GM18499 (cell line): ENCODE measurements at regions not wholly inside any gene's neighbourhood (a gene's known extent, or its start where the extent isn't known, plus 50 kb on each side); places are given as distances from the start of the nearest gene placed in this dataset.

ENCODE experiments used
- ATAC-seq: cut with Tn5 transposase; IDR thresholded peaks from one replicate; pipeline ENCODE4 v1.9.1; 2021; ENCODE audit warnings: moderate number of reproducible peaks; ENCODE audit not compliant: insufficient read depth, unreplicated experiment

DNA sequence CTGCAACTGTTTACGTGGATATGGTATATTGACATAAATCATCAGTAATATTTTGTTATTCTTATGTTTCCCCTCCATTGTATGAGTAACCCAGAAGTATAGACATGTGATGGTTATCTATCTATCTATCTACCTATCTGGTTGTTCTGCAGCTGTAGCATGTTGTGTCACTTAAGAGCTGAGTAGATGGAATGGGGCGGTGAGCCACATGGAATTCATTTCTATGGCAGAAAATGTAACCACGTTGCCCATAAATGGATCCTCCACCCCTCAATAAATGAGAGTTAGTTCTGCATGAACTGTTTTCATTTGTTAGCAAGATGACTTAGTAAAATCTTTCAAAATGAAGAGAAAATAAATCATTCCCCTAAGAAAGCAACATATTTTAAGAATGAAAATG is 553.2 kb downstream of the MAT2B start:
- no peak for ATAC-seq

DNA sequence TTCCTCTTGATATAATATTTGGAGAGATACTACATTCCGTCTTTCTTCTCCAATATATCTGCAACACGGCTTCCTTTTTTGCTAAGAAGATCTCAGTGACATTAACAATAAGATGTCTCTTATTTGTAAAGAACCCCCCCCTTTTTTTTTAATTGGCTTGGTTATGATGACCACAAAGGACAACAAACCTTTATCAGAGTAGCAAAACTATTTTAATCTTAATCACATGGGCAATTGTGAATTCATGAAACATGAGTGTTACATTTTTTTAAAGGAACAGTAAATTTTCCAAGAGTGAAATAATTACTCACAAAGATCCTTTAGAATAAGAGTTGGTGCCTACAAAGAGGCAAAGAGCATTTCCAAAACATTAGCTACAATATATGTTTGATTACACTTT is 554.1 kb downstream of the MAT2B start:
- no peak for ATAC-seq

DNA sequence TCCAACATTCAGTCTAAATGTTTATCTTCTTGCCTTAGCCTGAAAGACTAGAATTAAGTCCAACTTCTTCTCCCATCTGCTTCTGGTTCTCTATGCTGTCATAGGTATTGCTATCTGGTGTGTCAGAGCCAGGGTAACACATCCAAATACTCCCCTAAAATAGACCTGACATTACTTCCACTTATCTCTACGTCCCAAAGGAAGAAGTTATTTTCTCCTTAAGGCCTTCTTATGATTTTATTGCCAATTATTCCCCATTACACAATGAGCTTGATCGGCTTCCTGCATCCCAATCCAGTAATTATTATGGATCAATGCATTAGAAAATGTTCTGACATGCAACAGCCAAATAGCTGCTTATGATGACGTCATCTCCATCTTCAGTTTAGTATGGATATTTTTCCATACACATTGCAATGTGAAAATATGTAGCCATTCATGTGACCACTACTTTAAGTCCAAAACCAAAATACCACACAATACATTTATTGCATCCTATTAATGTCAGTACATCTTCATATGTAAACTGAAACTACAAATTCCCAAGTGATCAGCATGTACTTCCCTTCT is 555.5 kb downstream of the MAT2B start:
- no peak for ATAC-seq

DNA sequence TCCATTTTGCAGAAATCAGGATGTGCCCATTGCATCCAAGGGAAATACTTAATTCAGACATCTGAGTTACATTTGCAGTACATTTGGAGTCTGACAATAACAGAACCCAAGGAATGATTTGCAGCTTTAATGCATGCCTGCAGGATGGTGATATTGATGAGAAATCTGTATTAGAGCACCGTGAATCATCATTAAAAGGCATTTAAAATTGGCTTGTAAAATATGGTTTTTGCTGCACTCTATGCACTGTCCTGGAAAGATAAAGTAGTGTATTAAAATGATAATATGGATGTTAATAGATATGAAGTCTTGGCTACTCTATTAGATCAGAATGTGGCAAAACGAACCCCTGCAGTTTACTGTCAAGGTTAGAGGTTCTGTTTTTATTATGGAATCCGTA is 556.9 kb downstream of the MAT2B start:
- ATAC-seq: no peak

DNA sequence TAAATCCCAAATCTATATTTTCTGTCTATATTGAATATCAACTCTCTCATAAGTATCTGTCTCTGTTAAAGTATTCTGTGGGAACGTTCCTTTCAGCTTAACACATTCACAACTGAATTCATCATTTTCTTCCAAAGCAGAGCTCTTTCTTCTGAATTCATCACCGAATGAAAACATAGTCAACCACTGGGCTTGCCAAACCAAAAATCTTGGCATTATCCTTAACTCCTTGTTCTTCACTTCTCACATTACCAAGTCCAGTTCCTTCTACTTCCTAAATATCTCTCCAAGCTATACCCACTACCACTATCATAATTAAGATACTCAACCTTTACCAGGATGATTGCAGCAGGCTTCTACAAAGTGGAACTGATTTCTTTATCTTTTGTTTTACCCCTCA is 559.8 kb downstream of the MAT2B start:
- ATAC-seq: no peak

DNA sequence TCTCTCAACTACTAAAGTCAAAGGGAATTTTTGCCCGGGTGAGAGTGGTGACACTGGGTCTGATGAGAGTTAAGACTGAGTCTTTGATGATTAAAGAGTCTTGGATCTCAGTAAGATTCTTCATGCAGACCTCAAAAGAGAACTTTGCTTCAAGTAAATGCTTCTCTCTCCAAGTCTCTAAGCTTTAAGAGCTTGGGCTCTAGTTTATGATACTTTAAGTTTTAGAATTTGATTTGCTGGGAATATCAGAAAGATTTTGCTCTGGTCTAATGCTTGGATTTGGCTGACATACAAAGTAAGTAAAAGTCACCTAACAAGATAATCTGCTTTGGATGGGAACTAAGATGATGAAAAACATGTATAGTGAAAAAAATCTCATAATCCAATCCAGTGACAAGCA is 566.3 kb downstream of the MAT2B start:
- no peak for ATAC-seq

DNA sequence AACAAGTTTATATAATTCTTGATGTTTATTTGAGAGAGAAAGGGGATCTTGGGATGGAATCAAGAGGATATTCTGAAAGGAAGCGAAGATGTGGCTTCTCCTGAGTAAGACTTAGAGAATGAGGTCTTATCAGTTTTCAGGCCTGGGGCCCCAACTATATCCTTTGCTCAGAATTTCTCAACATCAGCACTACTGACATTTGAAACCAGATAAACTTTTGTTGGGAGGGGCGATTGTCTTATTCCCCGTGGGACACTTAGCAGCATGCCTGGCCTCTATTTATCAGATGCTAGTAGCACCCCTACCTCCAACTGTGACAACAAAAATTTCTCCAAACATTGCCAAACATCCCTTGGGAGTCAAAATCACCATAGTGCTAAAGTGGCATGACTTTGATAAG is 567.7 kb downstream of the MAT2B start:
- no peak for ATAC-seq

DNA sequence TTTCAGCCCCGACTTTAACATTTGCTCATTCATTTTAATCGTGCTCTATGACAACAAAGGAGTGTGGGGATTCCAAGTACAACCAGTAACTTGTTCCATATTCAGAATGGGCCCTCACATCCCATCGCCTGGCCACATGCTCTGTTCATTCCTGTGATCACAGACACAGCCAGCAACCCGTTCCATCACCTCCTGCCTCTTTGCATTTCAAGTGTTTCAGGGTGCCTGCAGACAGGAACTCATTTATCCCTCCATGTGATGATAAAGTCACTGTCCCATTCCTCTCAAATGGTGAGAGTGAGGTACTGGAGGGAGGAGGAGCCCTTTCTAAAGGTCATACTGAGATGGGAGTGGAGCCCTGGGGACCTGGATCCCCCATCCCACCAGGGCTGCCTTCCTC is 571.1 kb downstream of the MAT2B start:
- ATAC-seq: no peak

DNA sequence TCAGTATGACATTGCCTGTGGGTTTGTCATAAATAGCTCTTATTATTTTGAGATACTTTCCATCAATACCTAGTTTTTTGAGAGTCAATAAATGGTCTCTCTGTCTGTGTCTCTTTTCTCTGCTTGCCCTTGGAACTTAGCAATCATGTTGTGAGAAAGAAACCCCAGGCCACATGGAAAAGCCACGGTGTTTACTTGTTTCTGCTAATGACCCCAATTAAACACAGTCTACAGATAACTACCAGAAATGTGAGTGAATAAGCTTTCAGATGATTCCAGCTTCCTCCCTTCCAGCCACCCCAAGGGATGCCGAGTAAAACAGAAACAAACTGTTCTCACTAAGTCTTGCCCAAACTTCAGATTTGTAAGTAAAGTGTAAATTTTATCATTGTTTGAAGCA is 584.9 kb downstream of the MAT2B start:
- no peak for ATAC-seq

DNA sequence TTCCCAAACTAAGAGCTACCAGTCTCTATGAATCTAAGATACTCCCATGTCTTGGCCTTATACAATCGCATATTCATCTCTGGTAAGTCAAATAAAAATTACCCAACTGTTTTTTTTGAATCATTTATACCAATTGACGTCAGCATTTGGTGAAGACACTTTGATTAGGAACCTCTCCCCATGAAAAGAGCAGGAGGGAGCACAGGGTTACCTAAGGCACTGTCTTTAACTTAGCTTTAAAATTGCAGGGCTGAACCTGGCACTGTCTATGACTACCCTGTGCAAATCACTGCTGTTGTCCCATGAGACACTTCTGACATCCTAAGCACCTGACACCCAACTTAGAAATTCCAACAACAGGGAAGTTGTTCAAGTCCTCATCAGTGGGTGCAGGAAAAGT is 586.4 kb downstream of the MAT2B start:
- no peak for ATAC-seq

DNA sequence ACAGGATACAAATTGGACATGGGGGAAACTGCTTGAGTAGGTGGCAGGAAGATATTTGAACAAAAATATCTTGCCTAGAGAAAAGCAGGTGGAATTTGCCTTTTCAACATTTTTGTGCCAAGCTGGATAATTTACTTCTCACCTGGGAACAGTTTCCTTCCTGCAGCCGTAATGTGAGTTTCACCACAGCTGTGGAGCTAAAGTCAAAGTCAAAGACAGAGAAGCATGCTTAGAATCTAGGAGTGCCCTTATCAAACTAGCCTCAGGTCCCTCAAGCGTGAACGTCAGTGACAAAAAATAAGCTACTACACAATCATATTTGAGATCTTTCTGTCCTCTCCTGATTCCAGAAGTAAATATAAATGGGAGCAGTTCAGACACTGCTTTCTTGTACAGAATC is 588.9 kb downstream of the MAT2B start:
- no peak for ATAC-seq

DNA sequence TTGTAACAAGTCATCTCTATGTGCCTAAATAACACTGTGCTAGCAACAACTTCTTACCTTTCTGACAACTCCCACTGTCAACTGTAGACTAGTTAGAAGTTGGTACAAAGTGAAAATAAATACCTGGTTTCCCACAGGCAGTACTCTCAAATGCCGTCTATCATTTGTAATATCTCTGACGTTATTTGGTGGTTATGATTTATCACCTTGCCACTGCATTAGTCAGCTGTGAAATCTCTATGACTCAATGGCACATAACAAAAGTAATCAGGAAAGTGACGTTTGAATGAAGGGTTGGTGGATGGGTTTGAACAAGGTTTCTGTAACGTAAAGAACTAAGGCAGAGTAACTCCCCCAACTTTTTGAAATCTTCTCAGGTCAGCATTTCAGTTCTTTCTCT is 592.3 kb downstream of the MAT2B start:
- ATAC-seq: no peak

DNA sequence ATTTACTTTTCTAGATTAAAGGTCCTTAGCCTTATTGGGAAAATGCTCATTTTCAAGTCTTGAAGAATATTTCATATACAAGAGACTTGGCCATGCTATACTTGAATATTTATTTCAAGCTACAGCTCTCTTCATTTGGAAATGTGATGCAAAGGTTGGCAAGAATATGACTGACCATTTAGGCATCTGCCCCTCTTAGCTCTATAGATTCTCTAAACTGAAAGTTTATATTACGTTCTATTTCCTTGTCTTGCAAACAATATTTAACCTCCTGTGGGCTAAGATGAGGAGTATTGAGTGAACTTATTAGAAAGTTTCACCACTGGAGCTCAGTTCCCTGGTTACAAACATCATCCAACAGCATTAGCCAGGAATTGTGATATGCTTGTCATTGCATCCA is 593.1 kb downstream of the MAT2B start:
- no peak for ATAC-seq

DNA sequence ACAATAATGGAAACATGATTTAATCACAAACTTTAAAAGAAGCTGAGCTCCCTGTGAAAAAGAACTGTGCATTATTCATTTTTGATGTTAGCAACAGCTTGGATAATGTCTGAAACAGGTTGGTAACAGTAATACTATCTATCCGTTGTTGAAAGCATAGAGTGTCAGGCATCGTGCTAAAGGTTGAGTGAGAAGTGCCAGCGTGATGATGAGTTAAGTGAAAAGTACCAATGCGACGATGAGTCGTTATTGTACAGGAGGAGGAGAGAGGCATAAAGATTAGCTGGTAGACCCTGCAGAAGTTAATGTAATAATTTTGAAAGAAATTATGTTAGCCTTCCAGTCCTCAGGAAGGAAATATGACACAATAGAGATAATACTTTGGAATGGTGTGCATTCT is 593.6 kb downstream of the MAT2B start:
- ATAC-seq: no peak

DNA sequence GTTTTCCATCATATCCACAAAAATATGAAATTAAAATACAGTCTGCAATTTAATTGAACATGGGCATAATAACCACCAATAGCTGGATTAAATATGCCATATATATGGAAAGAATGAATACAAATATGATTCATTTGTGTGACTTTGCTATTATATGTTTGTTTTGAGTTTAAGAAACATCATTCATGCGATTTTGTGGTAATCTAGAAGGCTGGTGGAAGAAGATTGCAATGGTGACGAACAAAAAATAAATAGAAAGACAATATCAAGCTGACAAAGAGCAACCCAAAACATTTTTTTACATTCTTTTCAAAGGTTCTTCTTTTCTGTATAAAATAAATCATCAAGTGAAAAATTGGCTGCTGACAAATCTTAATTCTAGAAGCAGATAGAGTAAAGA is 610.0 kb downstream of the MAT2B start:
- ATAC-seq: no peak

DNA sequence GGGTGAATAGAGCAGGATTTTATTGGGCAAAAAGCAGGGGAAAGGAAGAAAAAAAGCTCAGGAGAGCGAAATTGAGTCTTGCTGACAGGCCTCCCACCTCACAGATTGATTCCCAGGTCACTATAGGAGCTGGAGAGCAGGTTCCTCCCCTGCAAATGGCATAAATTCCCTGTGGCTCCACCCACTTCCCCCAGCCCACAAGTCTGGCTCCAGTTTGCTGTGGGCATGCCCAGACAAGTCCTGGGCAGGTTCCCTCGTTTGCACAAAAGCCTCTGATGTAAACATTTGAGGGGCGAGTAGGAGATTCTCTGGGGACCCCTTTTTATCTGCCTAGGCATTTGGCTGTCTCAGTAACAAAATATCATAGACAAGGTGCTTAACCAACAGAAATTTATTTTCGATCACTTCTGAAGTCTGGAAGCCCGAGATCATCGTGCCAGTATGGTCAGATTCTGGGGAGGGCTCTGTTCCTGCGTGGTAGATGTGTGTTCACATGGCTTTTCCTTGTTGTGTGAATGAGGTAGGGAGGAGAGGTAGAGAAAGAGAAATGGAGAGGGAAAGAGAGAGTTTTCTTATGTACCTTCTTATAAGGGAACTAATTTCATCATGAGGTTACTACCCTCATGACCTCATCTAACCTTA is 614.5 kb downstream of the MAT2B start:
- no peak for ATAC-seq

DNA sequence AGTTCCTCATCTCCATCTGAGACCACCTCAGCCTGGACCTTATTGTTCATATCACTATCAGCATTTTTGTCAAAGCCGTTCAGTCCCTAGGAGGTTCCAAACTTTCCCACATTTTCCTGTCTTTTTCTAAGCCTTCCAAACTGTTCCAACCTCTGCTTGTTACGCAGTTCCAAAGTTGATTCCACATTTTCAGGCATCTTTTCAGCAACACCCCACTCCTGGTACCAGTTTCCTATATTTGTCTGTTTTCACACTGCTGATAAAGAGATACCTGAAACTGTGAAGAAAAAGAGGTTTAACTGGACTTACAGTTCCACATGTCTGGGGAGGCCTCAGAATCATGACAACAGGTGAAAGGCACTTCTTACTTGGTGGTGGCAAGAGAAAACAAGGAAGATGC is 622.1 kb downstream of the MAT2B start:
- ATAC-seq: no peak

DNA sequence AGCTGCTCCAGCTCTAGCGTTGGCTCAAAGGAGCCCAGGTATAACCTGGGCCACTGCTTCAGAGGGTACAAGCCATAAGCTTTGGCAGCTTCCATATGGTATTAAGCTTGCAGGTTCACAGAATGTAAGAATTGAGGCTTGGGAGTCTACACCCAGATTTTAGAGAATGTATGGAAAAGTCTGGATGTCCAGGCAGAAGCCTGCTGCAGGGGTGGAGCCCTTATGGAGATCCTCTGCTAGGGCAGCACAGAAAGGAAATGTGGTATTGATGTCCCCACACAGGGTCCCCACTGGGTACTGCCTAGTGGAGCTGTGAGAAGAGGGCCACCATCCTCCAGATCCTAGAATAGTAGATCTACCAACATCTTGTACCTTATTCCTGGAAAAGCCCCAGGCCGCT is 626.9 kb downstream of the MAT2B start:
- ATAC-seq: no peak

DNA sequence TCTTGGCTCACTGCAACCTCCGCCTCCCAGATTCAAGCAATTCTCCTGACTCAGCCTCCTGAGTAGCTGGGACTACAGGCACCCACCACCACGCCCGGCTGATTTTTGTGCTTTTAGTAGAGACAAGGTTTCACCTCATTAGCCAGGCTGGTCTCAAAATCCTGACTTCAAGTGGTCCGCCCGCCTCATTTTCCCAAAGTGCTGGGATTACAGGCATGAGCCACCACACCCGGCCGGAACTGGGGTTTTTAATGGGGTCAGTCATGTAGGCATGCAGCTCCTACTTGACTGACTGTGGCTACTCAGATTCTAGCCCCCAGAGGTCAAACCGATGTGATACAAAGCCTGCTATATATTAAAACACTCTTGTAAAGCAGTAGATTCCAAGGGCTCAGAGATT is 631.7 kb downstream of the MAT2B start:
- ATAC-seq: no peak

DNA sequence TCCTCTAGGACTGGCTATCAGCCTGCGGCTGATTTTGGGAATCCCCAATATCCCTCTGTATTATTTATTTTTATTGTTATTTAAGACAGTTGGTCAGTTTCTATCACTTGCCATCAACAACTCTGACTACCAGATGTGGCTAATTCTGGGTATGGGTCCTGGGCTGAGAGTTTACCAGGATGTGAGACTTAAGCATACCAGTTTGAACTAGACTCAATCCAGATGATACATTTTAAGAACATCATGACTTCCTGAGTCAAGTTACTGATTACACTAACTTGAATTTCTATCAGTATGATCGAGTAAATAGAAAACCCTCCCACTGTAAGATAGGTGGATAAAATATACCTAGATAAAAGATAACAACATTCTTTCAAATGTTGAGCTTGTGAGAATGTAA is 634.0 kb downstream of the MAT2B start:
- ATAC-seq: no peak

DNA sequence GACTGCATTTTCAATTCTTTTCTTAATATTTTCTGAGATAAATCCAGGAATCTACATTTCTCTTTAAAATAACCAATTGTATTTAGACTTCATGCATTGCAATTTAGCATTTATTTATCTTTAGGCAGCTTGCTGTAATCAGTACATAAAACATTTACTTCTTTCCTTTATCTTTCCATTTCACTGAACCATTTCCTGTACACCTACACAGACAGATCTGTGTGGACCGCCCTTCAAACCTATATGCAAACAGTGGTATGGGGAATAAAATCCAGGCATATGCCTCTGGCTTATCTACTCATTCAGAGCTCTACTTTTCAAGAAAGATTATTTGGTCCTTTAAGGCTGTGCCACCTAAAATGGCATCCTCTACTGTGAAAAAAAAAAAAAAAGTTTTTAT is 640.0 kb downstream of the MAT2B start:
- no peak for ATAC-seq

DNA sequence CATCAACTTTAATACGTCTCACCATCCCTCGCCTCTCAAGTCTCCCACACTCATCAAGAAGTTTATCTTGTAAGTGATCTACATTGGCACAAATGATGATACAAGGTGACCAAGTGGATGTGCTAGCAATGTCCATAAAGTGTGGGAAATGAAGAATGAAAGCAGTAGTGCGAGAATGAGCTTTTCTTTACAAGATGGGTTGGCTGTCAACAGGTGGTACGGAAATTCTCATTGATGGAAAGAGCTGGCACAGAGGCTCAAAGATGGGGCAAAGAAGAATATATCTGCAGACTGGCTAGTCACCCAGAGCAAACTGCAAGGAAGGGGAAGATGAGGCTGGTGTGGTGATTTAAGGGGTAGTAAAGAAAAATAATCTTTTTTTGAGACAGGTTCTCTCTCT is 640.8 kb downstream of the MAT2B start:
- ATAC-seq: no peak

DNA sequence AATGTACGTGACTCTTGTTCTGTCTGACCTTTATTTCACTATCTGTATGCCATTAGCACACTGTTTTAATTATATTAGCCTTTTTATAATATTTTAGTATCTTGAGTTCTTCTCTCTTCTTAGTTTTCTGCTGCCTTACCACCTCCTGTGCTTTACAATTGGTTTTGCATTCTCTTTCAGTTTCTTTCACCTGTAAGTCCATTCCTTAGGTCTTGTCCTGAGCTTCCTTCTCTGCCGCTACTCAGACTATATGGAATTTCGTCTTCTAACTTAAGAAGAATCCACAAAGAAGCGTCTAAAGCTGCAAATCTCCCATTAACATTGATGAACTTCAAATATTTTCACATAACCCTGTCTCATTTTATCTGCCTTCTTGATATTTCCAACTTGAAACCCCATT is 642.9 kb downstream of the MAT2B start:
- no peak for ATAC-seq
